ENCODE measurements at regions not wholly inside any gene's neighbourhood (a gene's known extent, or its start where the extent isn't known, plus 50 kb on each side); places are given as distances from the start of the nearest gene placed in this dataset.

DNA sequence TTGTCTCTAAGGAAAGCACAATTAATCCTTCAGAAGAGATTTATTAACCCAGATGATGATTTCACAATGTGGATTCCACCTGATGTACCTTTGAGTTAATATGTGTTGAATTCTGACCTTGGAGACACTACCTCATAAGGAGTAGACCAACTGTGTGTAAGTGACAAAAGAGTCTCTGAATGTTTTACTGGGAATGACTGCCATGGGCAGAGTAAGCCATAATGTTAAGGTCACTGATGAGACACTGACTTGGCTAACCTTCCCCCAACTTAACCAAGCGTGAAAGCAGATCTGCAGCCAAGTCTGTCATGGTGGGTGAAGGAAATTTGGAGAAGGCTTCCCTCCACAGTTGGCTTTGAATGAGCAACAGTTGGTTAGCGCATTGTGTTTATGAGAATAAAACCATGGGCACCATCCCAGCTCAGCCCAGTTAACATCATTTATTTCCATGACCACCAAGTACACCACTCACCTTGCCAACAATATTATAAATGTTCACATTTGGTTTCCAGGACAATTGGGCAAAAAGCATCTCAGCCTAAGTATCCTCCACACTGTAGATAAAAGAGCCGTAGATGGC is 618.5 kb downstream of the KCNJ2 start:
- DNase-seq (ENCODE audit: low read depth): no peak

DNA sequence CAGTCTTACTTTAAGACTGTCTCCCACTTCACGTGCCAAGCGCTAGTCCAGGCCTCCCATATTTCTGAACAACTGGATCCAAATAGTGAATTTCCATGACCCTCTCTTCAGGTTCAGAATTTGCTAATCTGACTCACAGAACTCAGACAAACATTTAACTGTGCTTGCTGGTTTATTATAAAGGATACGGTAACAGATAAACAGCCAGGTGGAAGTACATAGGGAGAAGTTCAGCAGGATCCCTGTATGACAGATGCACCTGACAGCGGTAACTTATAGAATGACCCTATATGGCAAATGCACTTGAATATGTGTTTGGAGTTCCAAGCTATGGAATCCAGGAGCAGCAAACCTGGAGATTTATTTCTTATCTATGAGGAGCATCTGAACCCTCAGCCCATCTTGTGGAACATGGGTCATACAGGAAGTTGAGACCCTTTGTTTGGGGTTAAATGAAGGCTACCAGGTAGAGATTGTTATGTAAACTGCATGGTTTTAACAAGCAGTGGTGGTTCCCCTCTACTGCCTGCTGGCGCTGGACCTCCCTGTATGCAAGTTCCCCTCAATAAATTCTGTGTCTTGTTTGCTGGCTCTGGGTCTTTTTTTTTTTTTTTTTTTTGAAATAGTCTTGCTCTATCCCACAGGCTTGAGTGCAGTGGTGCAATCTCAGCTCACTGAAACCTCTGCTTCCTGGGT is 622.6 kb downstream of the KCNJ2 start:
- no peak for DNase-seq (ENCODE audit: low read depth)

GRCh38 chr17:70794738-70795137 is 625.4 kb downstream of the KCNJ2 start:
- no peak for DNase-seq (ENCODE audit: low read depth)

DNA sequence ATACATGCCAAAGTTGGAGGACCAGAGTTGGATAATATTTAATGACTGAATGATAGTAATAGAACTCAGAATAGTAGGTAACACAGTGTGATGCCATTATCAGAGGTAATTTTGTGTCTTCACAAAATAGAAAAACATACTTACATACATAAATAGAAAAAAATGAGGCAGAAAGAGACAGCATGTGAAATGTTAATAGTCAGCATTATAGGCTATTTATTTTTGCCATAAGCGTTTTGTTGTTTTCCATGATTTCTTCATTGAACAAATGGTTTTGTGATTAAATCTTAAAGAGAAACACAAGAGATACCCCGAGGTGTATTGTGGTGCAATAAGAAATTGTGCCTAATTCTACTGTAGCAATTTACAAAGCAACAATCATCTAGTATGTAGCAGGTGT is 626.3 kb downstream of the KCNJ2 start:
- no peak for DNase-seq (ENCODE audit: low read depth)

DNA sequence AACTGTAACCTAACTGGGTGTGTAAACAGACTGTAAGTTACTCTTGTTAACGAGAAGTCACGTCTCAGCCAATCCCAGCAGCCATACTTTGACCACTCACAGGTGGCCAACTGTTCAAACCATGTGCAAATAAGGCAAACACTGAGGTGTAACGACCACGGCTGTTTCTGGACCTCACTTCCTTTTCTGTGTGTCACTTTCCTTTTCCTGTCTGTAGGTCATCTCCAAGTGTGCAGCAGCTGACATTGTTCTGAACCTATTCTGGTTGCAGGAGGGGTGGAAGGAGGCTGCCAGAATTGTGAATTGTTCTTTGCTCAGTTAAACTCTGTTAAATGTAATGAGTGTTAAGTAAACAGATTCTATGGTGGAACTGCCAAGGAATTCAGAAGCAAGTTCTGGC is 627.4 kb downstream of the KCNJ2 start:
- DNase-seq (ENCODE audit: low read depth): peak; percentile 46

- peak; percentile 30 for DNase-seq (ENCODE audit: low read depth)
These were observed 627.8 kb downstream of the KCNJ2 start for GRCh38 chr17:70797166-70797565.

GRCh38 chr17:70804161-70804560 is 634.8 kb downstream of the KCNJ2 start:
- DNase-seq (ENCODE audit: low read depth): no peak

GRCh38 chr17:70808596-70808995 is 639.3 kb downstream of the KCNJ2 start:
- peak; percentile 7 for DNase-seq (ENCODE audit: low read depth)

- DNase-seq (ENCODE audit: low read depth): no peak
These were observed 641.3 kb downstream of the KCNJ2 start for GRCh38 chr17:70810609-70811008.

DNA sequence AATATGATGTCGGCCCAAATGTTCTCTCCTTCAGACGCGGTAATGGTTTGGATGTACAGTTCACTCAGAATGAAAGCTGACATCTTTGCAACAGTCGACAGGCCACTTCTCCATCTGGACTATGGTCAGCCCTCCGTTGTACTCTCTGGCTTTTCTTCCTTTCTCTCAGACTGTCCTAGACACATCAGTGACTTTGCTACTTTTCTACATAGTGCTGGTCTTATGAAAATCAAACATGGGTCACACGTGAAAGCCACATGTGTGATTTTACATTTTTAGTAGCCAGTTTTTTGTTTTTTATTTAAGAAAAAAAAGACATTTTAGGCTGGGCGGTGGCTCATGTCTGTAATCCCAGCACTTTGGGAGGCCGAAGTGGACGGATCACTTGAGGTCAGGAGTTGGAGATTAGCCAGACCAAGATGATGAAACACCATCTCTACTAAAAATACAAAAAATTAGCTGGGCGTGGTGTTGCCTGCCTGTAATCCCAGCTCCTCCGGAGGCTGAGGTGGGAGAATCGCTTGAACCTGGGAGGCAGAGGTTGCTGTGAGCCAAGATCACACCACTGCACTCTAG is 644.1 kb downstream of the KCNJ2 start:
- DNase-seq (ENCODE audit: low read depth): no peak

DNA sequence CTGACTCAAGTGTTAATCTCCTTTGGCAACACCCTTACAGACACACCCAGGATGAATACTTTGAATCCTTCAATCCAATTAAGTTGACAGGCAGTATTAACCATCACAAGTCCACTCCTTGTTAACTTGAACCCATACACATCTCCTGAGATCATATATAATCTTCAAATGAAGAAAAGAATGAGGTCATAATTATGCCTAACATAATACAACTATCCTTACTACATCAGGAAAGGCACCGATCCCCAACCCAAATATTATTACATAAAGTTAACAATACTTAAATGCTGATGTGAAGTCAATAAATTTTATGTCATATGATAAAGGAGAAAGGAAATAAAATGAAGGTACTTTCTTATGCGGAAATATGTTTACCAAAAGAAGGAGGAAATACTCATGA is 649.9 kb downstream of the KCNJ2 start:
- no peak for DNase-seq (ENCODE audit: low read depth)

DNA sequence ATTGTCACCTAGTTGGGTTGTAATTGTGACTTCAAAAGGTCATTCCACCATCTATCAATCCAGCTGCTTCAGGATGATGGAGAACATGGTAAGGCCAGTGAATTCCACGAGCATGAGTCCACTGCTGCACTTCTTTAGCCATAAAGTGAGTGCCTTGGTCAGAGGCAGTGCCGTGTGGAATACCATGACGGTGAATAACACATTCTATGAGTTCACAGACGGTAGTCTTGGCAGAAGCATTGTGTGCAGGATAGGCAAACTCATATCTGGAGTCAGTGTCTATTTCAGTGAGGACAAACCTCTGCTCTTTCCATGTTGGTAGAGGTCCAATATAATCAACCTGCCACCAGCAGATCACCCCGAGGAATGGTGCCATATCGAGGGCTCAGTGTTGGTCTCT is 650.9 kb downstream of the KCNJ2 start:
- DNase-seq (ENCODE audit: low read depth): peak; percentile 61

- DNase-seq (ENCODE audit: low read depth): no peak
These were observed 656.2 kb downstream of the KCNJ2 start for GRCh38 chr17:70825321-70826125.

DNA sequence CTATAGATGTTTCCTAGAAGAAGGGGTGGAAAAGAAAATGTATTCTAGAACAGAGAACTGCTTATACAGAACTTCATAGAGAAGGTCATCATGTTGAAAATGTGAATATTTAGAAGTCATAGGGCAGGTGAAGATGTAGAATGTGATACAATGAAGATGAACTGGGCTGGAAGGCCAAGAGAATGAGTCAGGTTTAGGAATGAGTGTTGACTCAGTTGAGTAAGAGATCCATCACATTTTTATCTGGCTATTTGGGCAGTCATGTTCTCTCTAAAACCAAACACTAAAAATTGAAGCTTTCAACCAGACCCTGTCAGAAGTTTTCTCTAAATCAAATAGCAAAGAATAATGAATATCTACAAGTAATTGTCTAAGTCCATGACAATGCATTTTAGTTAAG is 660.5 kb downstream of the KCNJ2 start:
- peak; percentile 32 for DNase-seq (ENCODE audit: low read depth)

- DNase-seq (ENCODE audit: low read depth): no peak
These were observed 664.7 kb downstream of the KCNJ2 start for GRCh38 chr17:70834039-70834438.

DNA sequence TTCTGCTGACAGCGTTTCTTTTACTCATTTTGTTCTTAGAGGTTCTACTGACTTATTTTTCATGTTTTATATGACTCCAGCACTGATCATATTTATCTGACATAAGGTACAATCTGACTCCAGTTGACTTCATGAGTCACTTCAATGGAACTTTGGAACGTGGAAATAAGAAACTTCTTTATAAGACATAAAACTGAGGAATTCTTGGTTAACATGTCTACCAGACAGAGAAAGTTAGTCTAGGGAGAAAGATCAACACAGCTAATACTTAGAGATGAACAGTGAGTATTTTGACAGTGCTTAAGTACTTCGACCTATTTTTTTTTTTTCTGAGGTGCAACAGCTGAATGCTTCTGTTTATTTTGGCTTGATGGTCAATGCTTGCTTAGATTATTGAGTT is 679.5 kb downstream of the KCNJ2 start:
- DNase-seq (ENCODE audit: low read depth): peak; percentile 47

GRCh38 chr17:70855401-70856054 is 686.2 kb downstream of the KCNJ2 start:
- DNase-seq (ENCODE audit: low read depth): peak; percentile 3

- no peak for DNase-seq (ENCODE audit: low read depth)
These were observed 688.0 kb downstream of the KCNJ2 start for GRCh38 chr17:70857351-70857750.

DNA sequence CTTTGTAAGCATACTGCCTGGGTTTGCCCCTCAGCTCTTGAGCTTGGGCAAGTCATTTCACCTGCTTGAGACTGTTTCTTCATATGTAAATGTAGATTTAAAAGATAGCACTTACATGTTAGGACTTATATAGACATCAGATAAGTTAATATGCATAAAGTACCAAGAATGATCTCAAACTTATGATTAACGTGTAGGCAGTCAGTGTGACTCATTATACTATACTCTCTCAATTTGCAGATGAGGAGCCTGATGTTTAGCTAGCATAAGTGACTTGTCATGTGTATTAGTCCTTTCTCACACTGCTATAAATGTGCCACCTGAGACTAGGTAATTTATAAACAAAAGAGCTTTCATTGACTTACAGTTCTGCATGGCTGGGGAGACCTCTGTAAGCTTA is 690.5 kb downstream of the KCNJ2 start:
- DNase-seq (ENCODE audit: low read depth): no peak

DNA sequence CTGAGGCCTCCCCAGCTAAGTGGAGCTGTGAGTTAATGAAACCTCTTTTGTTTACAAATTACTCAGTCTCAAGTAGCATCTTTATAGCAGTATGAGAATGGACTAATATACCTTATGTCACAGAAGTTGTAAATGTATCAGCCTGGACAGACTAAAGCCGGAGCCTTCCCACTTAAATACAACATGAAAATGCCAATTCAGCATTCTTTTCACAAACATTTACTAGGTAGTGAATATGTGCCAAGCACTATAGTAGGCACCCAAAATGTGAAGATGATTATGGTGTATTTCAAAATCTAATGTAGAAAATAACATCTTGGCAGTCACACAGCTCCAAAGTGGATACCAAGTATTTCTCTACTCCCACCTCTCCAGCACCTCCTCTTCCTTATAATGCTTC is 693.0 kb downstream of the KCNJ2 start:
- no peak for DNase-seq (ENCODE audit: low read depth)

- no peak for DNase-seq (ENCODE audit: low read depth)
These were observed 694.3 kb downstream of the KCNJ2 start for GRCh38 chr17:70863436-70864248.

All from HT1080 (cell line).